Adipocyte (in vitro differentiated cells): ENCODE measurements at regions not wholly inside any gene's neighbourhood (a gene's known extent, or its start where the extent isn't known, plus 50 kb on each side); places are given as distances from the start of the nearest gene placed in this dataset.

Experiments used
- DNase-seq: peaks from one replicate; pipeline ENCODE4 v3.0.0-alpha.2; 2015; ENCODE audit warnings: low read depth
- H3K27me3 ChIP-seq: replicated peaks from 2 replicates; pipeline ENCODE4 v1.7.0; 2013; ENCODE audit warnings: mild to moderate bottlenecking, low read length, moderate library complexity; ENCODE audit not compliant: control insufficient read depth, insufficient read depth
- H3K36me3 ChIP-seq: 2 replicates; pipeline ENCODE4 v1.7.0; 2013; ENCODE audit warnings: low read length, mild to moderate bottlenecking, moderate library complexity; ENCODE audit not compliant: control insufficient read depth, insufficient read depth, severe bottlenecking
- H3K4me1 ChIP-seq: 2 replicates; pipeline ENCODE4 v1.7.0; 2013; ENCODE audit warnings: mild to moderate bottlenecking, low read length, moderate library complexity; ENCODE audit not compliant: control insufficient read depth, insufficient read depth
- H3K4me3 ChIP-seq: 2 replicates; pipeline ENCODE4 v1.7.0; 2013; ENCODE audit warnings: mild to moderate bottlenecking, low read length, moderate library complexity
- H3K9ac ChIP-seq: 2 replicates; pipeline ENCODE4 v1.7.0; 2013; ENCODE audit warnings: mild to moderate bottlenecking, low read length, moderate library complexity
- H3K9me3 ChIP-seq: 2 replicates; pipeline ENCODE4 v1.7.0; 2013; ENCODE audit warnings: mild to moderate bottlenecking, low read length, moderate library complexity; ENCODE audit not compliant: control insufficient read depth

GRCh38 chr10:4041635-4042034 lies 256.6 kb upstream of the KLF6 start:
- Histone ChIP-seq H3K9me3 (peaks cover 16% of the 10 kb centered on the region), H3K9ac (no peak overlapping the region), H3K36me3 (no peaks in the 10 kb centered on the region), H3K4me1 (peaks cover 4% of the 10 kb centered on the region), H3K4me3 (peak overlapping the region; percentile 3), H3K27me3 (no peaks in the 10 kb centered on the region)
- DNase-seq = no peak

- Histone ChIP-seq H3K4me1 (peaks cover 9% of the 10 kb centered on the region), H3K9ac (no peak overlapping the region), H3K9me3 (peaks cover 16% of the 10 kb centered on the region), H3K27me3 (no peaks in the 10 kb centered on the region), H3K4me3 (no peak overlapping the region), H3K36me3 (no peaks in the 10 kb centered on the region)
- DNase-seq = no peak
Measured at GRCh38 chr10:4038000-4038399, 253.0 kb upstream of the KLF6 start.

- DNase-seq = no peak
- H3K4me3 ChIP-seq = peak overlapping the region; percentile 68
- no peaks in the 10 kb centered on the region for H3K27me3 ChIP-seq
- H3K36me3 ChIP-seq = no peaks in the 10 kb centered on the region
- H3K9me3 ChIP-seq = no peaks in the 10 kb centered on the region
- peak overlapping the region; percentile 66 for H3K9ac ChIP-seq
- peaks cover 9% of the 10 kb centered on the region for H3K4me1 ChIP-seq
Measured at GRCh38 chr10:4035599-4035945, 250.6 kb upstream of the KLF6 start.

GRCh38 chr10:4034907-4035598 lies 250.0 kb upstream of the KLF6 start:
- no peaks in the 10 kb centered on the region for H3K36me3 ChIP-seq
- H3K4me1 ChIP-seq = peaks cover 9% of the 10 kb centered on the region
- H3K4me3 ChIP-seq = peak overlapping the region; percentile 68
- peak; percentile 69 for DNase-seq
- H3K27me3 ChIP-seq = no peaks in the 10 kb centered on the region
- peak overlapping the region; percentile 66 for H3K9ac ChIP-seq
- no peaks in the 10 kb centered on the region for H3K9me3 ChIP-seq

GRCh38 chr10:4033341-4033896 lies 248.4 kb upstream of the KLF6 start:
- DNase-seq = no peak
- Histone ChIP-seq H3K9ac (no peak overlapping the region), H3K36me3 (no peaks in the 10 kb centered on the region), H3K9me3 (no peaks in the 10 kb centered on the region), H3K4me1 (peaks cover 9% of the 10 kb centered on the region), H3K27me3 (no peaks in the 10 kb centered on the region), H3K4me3 (no peak overlapping the region)

GRCh38 chr10:4029866-4030265 lies 244.9 kb upstream of the KLF6 start:
- Histone ChIP-seq H3K36me3 (no peaks in the 10 kb centered on the region), H3K4me3 (no peak overlapping the region), H3K27me3 (no peaks in the 10 kb centered on the region), H3K9ac (no peak overlapping the region), H3K9me3 (no peaks in the 10 kb centered on the region), H3K4me1 (peaks cover 4% of the 10 kb centered on the region)
- DNase-seq = no peak

GRCh38 chr10:4028854-4029583 lies 244.0 kb upstream of the KLF6 start:
- Histone ChIP-seq H3K9me3 (no peaks in the 10 kb centered on the region), H3K4me1 (no peaks in the 10 kb centered on the region), H3K9ac (no peak overlapping the region)

GRCh38 chr10:4028027-4028471 lies 243.0 kb upstream of the KLF6 start:
- H3K4me3 ChIP-seq = no peak overlapping the region
- no peaks in the 10 kb centered on the region for H3K4me1 ChIP-seq
- no peaks in the 10 kb centered on the region for H3K27me3 ChIP-seq
- no peak for DNase-seq
- H3K36me3 ChIP-seq = no peaks in the 10 kb centered on the region
- no peaks in the 10 kb centered on the region for H3K9me3 ChIP-seq
- H3K9ac ChIP-seq = no peak overlapping the region

More at GRCh38 chr10:4028854-4029583, 244.0 kb upstream of the KLF6 start:
- Histone ChIP-seq H3K27me3 (no peaks in the 10 kb centered on the region), H3K4me3 (no peak overlapping the region), H3K36me3 (no peaks in the 10 kb centered on the region)
- DNase-seq = no peak

- Histone ChIP-seq H3K4me1 (peaks cover 5% of the 10 kb centered on the region), H3K9me3 (no peaks in the 10 kb centered on the region), H3K36me3 (no peaks in the 10 kb centered on the region), H3K9ac (no peak overlapping the region), H3K4me3 (no peak overlapping the region), H3K27me3 (no peaks in the 10 kb centered on the region)
- no peak for DNase-seq
Measured at GRCh38 chr10:4025339-4025738, 240.3 kb upstream of the KLF6 start.

GRCh38 chr10:4024516-4025245 lies 239.7 kb upstream of the KLF6 start:
- Histone ChIP-seq H3K36me3 (no peaks in the 10 kb centered on the region), H3K27me3 (no peaks in the 10 kb centered on the region), H3K9ac (no peak overlapping the region), H3K9me3 (no peaks in the 10 kb centered on the region), H3K4me1 (peaks cover 5% of the 10 kb centered on the region), H3K4me3 (no peak overlapping the region)
- no peak for DNase-seq

- Histone ChIP-seq H3K4me1 (peaks cover 5% of the 10 kb centered on the region), H3K4me3 (no peak overlapping the region), H3K36me3 (no peaks in the 10 kb centered on the region), H3K27me3 (no peaks in the 10 kb centered on the region), H3K9me3 (no peaks in the 10 kb centered on the region), H3K9ac (no peak overlapping the region)
- DNase-seq = no peak
Measured at GRCh38 chr10:4024027-4024426, 239.0 kb upstream of the KLF6 start.
